ENCODE measurements at regions not wholly inside any gene's neighbourhood (a gene's known extent, or its start where the extent isn't known, plus 50 kb on each side); places are given as distances from the start of the nearest gene placed in this dataset.
A peak's percentile ranks its signal among the peaks of the same experiment; 100 is the strongest.

- Histone ChIP-seq H3K4me2 (ENCODE audit: insufficient read depth in 1 of 2, low read depth in 2 of 2, low read length in 2 of 2) (no peak overlapping the region), H4K91ac (replicated peaks; ENCODE audit: insufficient read length, low read length) (no peak overlapping the region), H3K14ac (ENCODE audit: insufficient read length) (no peak overlapping the region), H3K79me1 (ENCODE audit: low read depth, low read length) (no peaks in the 10 kb centered on the region), H3K27me3 (replicated peaks in 1 of 4; ENCODE audit: control insufficient read depth in 3 of 4, extremely low read depth in 1 of 4, insufficient read depth in 3 of 4, low read length in 3 of 4) (no peaks in the 10 kb centered on the region), H3K4me1 (replicated peaks in 1 of 4; ENCODE audit: control insufficient read depth in 3 of 4, insufficient read depth in 4 of 4, low read length in 3 of 4) (peaks cover 0 to 10% (median 9%) of the 10 kb centered on the region in 4 experiments; a peak in 5 of 7 replicates), H3K56ac (replicated peaks; ENCODE audit: insufficient read length, low read depth, low read length) (no peak overlapping the region), H4K5ac (ENCODE audit: insufficient read length, low read depth, low read length) (no peak overlapping the region), H3K9me3 (ENCODE audit: insufficient read depth in 2 of 2, low read depth in 1 of 2, low read length in 1 of 2) (no peaks in the 10 kb centered on the region), H3K23ac (ENCODE audit: insufficient read length) (no peak overlapping the region), H3K27ac (ENCODE audit: low read depth, low read length) (no peak overlapping the region), H3K4ac (replicated peaks; ENCODE audit: insufficient read length, low read depth, low read length) (no peak overlapping the region), H3K79me2 (ENCODE audit: control insufficient read depth in 1 of 2, insufficient read depth in 2 of 2, low read length in 2 of 2) (no peaks in the 10 kb centered on the region), H2AK5ac (ENCODE audit: low read depth, low read length) (no peak overlapping the region), H3K23me2 (ENCODE audit: low read depth, low read length) (no peaks in the 10 kb centered on the region), H3K18ac (ENCODE audit: extremely low read depth, low read length) (peak overlapping the region; percentile 24; the same call in 1 of the 2 replicates), H3K4me3 (ENCODE audit: extremely low read depth in 1 of 4, insufficient read depth in 2 of 4, low read depth in 3 of 4, low read length in 4 of 4) (no peak overlapping the region), H2BK20ac (ENCODE audit: low read length) (0 out of 2 replicates have a peak overlapping the region, but pooled peaks have one; percentile 40), H2BK5ac (ENCODE audit: low read depth, low read length) (no peak overlapping the region), H2BK120ac (replicated peaks; ENCODE audit: low read depth, low read length) (no peak overlapping the region), H2AFZ (ENCODE audit: low read length) (0 out of 2 replicates have a peak overlapping the region, but pooled peaks have one; percentile 45), H2BK12ac (ENCODE audit: low read depth, low read length) (no peak overlapping the region), H3K36me3 (ENCODE audit: control insufficient read depth in 2 of 4, insufficient read depth in 4 of 4, low read length in 3 of 4) (no peaks in the 10 kb centered on the region), H4K8ac (ENCODE audit: extremely low read depth, insufficient read depth, low read length) (no peak overlapping the region), H2BK15ac (ENCODE audit: low read length) (no peak overlapping the region), H4K20me1 (replicated peaks in 1 of 2; ENCODE audit: control insufficient read depth in 1 of 2, insufficient read depth in 2 of 2, low read length in 2 of 2) (no peaks in the 10 kb centered on the region), H3K9ac (replicated peaks in 1 of 4; ENCODE audit: extremely low read depth in 1 of 4, low read depth in 3 of 4, low read length in 3 of 4) (no peak overlapping the region)
- no peak for DNase-seq (ENCODE audit: low read depth in 1 of 2, low spot score in 2 of 2)
- CTCF ChIA-PET (ENCODE audit: partially characterized antibody), result interaction anchor here (0.6 to 1.2 kb wide), 2 partner anchors 117 to 275 kb away, joined by 3 read pairs; no protein-coding TSS in a partner anchor
- POLR2A ChIA-PET (ENCODE audit: partially characterized antibody), result no interaction called here
- 75% methylated on average over 8 of the region's 8 CpGs; no CpG with 5 or more reads in 1 of the 2 experiments for WGBS, 2 experiments (ENCODE audit: extremely low coverage in 1 of 2, insufficient coverage in 1 of 2, insufficient read length in 1 of 2, insufficient replicate concordance in 2 of 2, low coverage in 1 of 2, low lambda C conversion rate in 2 of 2, missing lambda C conversion rate in 1 of 2)
- FAIRE-seq, result no peak
- TF ChIP-seq CBX8 (IDR thresholded peaks at IDR 0.05; ENCODE audit: borderline replicate concordance, low read depth, low read length), result no peak
- no peak for TF ChIP-seq SAP30 (IDR thresholded peaks at IDR 0.05; ENCODE audit: insufficient read depth, insufficient replicate concordance, low read length)
- TF ChIP-seq SIX5 (IDR thresholded peaks at IDR 0.05; ENCODE audit: low read depth, low read length), result no peak
- TF ChIP-seq RNF2 (IDR thresholded peaks at IDR 0.05; ENCODE audit: borderline replicate concordance, low read depth, low read length, missing control alignments, poor library complexity, severe bottlenecking), result no peak
- TF ChIP-seq BRCA1 (IDR thresholded peaks at IDR 0.05; ENCODE audit: low read depth, low read length), result no peak
- no peak for TF ChIP-seq EGR1 (IDR thresholded peaks at IDR 0.05; ENCODE audit: borderline replicate concordance, low read depth, low read length)
- no peak for TF ChIP-seq MAX (IDR thresholded peaks at IDR 0.05)
- TF ChIP-seq SP2 (IDR thresholded peaks at IDR 0.05; ENCODE audit: low read length), result no peak
- TF ChIP-seq USF2 (IDR thresholded peaks at IDR 0.05; ENCODE audit: low read length), result no peak
- TF ChIP-seq ATF3 (IDR thresholded peaks at IDR 0.05; ENCODE audit: insufficient read depth, low read depth, low read length), result no peak
- no peak for TF ChIP-seq TCF12 (IDR thresholded peaks at IDR 0.05; ENCODE audit: low read depth, low read length)
Observed at GRCh38 chr16:47780213-47780875, 319.2 kb downstream of the PHKB start.
